ENCODE measurements at regions not wholly inside any gene's neighbourhood (a gene's known extent, or its start where the extent isn't known, plus 50 kb on each side); places are given as distances from the start of the nearest gene placed in this dataset.

- H3K36me3 Mint-ChIP-seq: no peaks in the 10 kb centered on the region
Observed at GRCh38 chr7:124390301-124390700, 357.4 kb upstream of the TMEM229A start.

GRCh38 chr7:124388751-124389150, 355.9 kb upstream of the TMEM229A start:
- DNase-seq (ENCODE audit: low spot score in 2 of 2) (no peak), ATAC-seq (no peak)
- Mint-ChIP-seq H3K27ac (no peak overlapping the region), H3K4me1 (no peaks in the 10 kb centered on the region), H3K4me3 (no peak overlapping the region), H3K9me3 (peaks cover 4% of the 10 kb centered on the region), H3K36me3 (no peaks in the 10 kb centered on the region)

More at GRCh38 chr7:124390301-124390700, 357.4 kb upstream of the TMEM229A start:
- ATAC-seq (no peak), DNase-seq (ENCODE audit: low spot score in 2 of 2) (no peak)
- no peak overlapping the region for H3K27ac Mint-ChIP-seq
- no peak overlapping the region for H3K4me3 Mint-ChIP-seq
- peaks cover 5% of the 10 kb centered on the region for H3K9me3 Mint-ChIP-seq
- H3K4me1 Mint-ChIP-seq: no peaks in the 10 kb centered on the region

- H3K27ac Mint-ChIP-seq: no peak overlapping the region
- no peaks in the 10 kb centered on the region for H3K36me3 Mint-ChIP-seq
- DNase-seq (ENCODE audit: low spot score in 2 of 2) (no peak), ATAC-seq (no peak)
- H3K9me3 Mint-ChIP-seq: peaks cover 9% of the 10 kb centered on the region
- no peak overlapping the region for H3K4me3 Mint-ChIP-seq
- no peaks in the 10 kb centered on the region for H3K4me1 Mint-ChIP-seq
Observed at GRCh38 chr7:124387056-124387455, 354.2 kb upstream of the TMEM229A start.

- DNase-seq (ENCODE audit: low spot score in 2 of 2): no peak
- no peak overlapping the region for H3K27ac Mint-ChIP-seq
- peaks cover 33% of the 10 kb centered on the region for H3K9me3 Mint-ChIP-seq
- no peak overlapping the region for H3K4me3 Mint-ChIP-seq
- no peaks in the 10 kb centered on the region for H3K4me1 Mint-ChIP-seq
- no peak for ATAC-seq
- H3K36me3 Mint-ChIP-seq: no peaks in the 10 kb centered on the region
Observed at GRCh38 chr7:124379296-124379695, 346.4 kb upstream of the TMEM229A start.

GRCh38 chr7:124376111-124376510, 343.2 kb upstream of the TMEM229A start:
- DNase-seq (ENCODE audit: low spot score in 2 of 2): no peak
- no peak for ATAC-seq
- H3K4me3 Mint-ChIP-seq: no peak overlapping the region
- no peaks in the 10 kb centered on the region for H3K36me3 Mint-ChIP-seq
- H3K9me3 Mint-ChIP-seq: peaks cover 23% of the 10 kb centered on the region
- H3K4me1 Mint-ChIP-seq: no peaks in the 10 kb centered on the region
- H3K27ac Mint-ChIP-seq: no peak overlapping the region

- Mint-ChIP-seq H3K36me3 (no peaks in the 10 kb centered on the region), H3K4me3 (no peak overlapping the region), H3K27ac (no peak overlapping the region), H3K4me1 (no peaks in the 10 kb centered on the region), H3K9me3 (peaks cover 21% of the 10 kb centered on the region)
- ATAC-seq: no peak
- no peak for DNase-seq (ENCODE audit: low spot score in 2 of 2)
Observed at GRCh38 chr7:124375391-124375790, 342.5 kb upstream of the TMEM229A start.

GRCh38 chr7:124369310-124369709, 336.4 kb upstream of the TMEM229A start:
- ATAC-seq: no peak
- H3K36me3 Mint-ChIP-seq: no peaks in the 10 kb centered on the region
- H3K4me3 Mint-ChIP-seq: no peak overlapping the region
- no peaks in the 10 kb centered on the region for H3K4me1 Mint-ChIP-seq
- no peak for DNase-seq (ENCODE audit: low spot score in 2 of 2)
- H3K27ac Mint-ChIP-seq: no peak overlapping the region
- H3K9me3 Mint-ChIP-seq: peaks cover 11% of the 10 kb centered on the region

- no peaks in the 10 kb centered on the region for H3K4me1 Mint-ChIP-seq
- no peak overlapping the region for H3K27ac Mint-ChIP-seq
- peaks cover 13% of the 10 kb centered on the region for H3K9me3 Mint-ChIP-seq
- DNase-seq (ENCODE audit: low spot score in 2 of 2) (no peak), ATAC-seq (no peak)
- H3K36me3 Mint-ChIP-seq: no peaks in the 10 kb centered on the region
- H3K4me3 Mint-ChIP-seq: no peak overlapping the region
Observed at GRCh38 chr7:124366118-124366517, 333.3 kb upstream of the TMEM229A start.

GRCh38 chr7:124364283-124364682, 331.4 kb upstream of the TMEM229A start:
- Mint-ChIP-seq H3K27ac (no peak overlapping the region), H3K4me1 (no peaks in the 10 kb centered on the region), H3K4me3 (no peak overlapping the region), H3K36me3 (no peaks in the 10 kb centered on the region), H3K9me3 (peaks cover 14% of the 10 kb centered on the region)
- DNase-seq (ENCODE audit: low spot score in 2 of 2) (no peak), ATAC-seq (no peak)

- Mint-ChIP-seq H3K4me3 (no peak overlapping the region), H3K4me1 (no peaks in the 10 kb centered on the region)
- DNase-seq (ENCODE audit: low spot score in 2 of 2): no peak
Observed at GRCh38 chr7:124354201-124354600, 321.3 kb upstream of the TMEM229A start.

GRCh38 chr7:124351950-124352349, 319.1 kb upstream of the TMEM229A start:
- Mint-ChIP-seq H3K36me3 (no peaks in the 10 kb centered on the region), H3K27ac (no peak overlapping the region), H3K4me3 (no peak overlapping the region), H3K4me1 (no peaks in the 10 kb centered on the region), H3K9me3 (peaks cover 5% of the 10 kb centered on the region)
- ATAC-seq (no peak), DNase-seq (ENCODE audit: low spot score in 2 of 2) (no peak)

More at GRCh38 chr7:124354201-124354600, 321.3 kb upstream of the TMEM229A start:
- Mint-ChIP-seq H3K27ac (no peak overlapping the region), H3K36me3 (no peaks in the 10 kb centered on the region), H3K9me3 (peaks cover 12% of the 10 kb centered on the region)
- ATAC-seq: no peak

- ATAC-seq: no peak
- Mint-ChIP-seq H3K36me3 (no peaks in the 10 kb centered on the region), H3K27ac (no peak overlapping the region), H3K4me3 (no peak overlapping the region), H3K9me3 (peaks cover 11% of the 10 kb centered on the region), H3K4me1 (no peaks in the 10 kb centered on the region)
- DNase-seq (ENCODE audit: low spot score in 2 of 2): no peak
Observed at GRCh38 chr7:124349443-124349842, 316.6 kb upstream of the TMEM229A start.

- no peaks in the 10 kb centered on the region for H3K36me3 Mint-ChIP-seq
- H3K9me3 Mint-ChIP-seq: peaks cover 4% of the 10 kb centered on the region
- no peak overlapping the region for H3K27ac Mint-ChIP-seq
- H3K4me3 Mint-ChIP-seq: no peak overlapping the region
- ATAC-seq: no peak
- no peaks in the 10 kb centered on the region for H3K4me1 Mint-ChIP-seq
- DNase-seq (ENCODE audit: low spot score in 2 of 2): no peak
Observed at GRCh38 chr7:124338861-124339260, 306.0 kb upstream of the TMEM229A start.

GRCh38 chr7:124330731-124331407, 298.0 kb upstream of the TMEM229A start:
- Mint-ChIP-seq H3K4me3 (no peak overlapping the region), H3K4me1 (no peaks in the 10 kb centered on the region), H3K27ac (no peak overlapping the region), H3K36me3 (no peaks in the 10 kb centered on the region), H3K9me3 (peaks cover 11% of the 10 kb centered on the region)
- DNase-seq (ENCODE audit: low spot score in 2 of 2) (no peak), ATAC-seq (no peak)

GRCh38 chr7:124328774-124329173, 295.9 kb upstream of the TMEM229A start:
- DNase-seq (ENCODE audit: low spot score in 2 of 2): no peak
- no peak overlapping the region for H3K27ac Mint-ChIP-seq
- ATAC-seq: no peak
- no peak overlapping the region for H3K4me3 Mint-ChIP-seq
- no peaks in the 10 kb centered on the region for H3K4me1 Mint-ChIP-seq
- H3K36me3 Mint-ChIP-seq: no peaks in the 10 kb centered on the region
- peaks cover 17% of the 10 kb centered on the region for H3K9me3 Mint-ChIP-seq

GRCh38 chr7:124324262-124324661, 291.4 kb upstream of the TMEM229A start:
- Mint-ChIP-seq H3K27ac (no peak overlapping the region), H3K36me3 (no peaks in the 10 kb centered on the region), H3K4me1 (no peaks in the 10 kb centered on the region), H3K9me3 (peaks cover 16% of the 10 kb centered on the region), H3K4me3 (no peak overlapping the region)
- no peak for DNase-seq (ENCODE audit: low spot score in 2 of 2)
- no peak for ATAC-seq

GRCh38 chr7:124323597-124323996, 290.7 kb upstream of the TMEM229A start:
- Mint-ChIP-seq H3K9me3 (peaks cover 20% of the 10 kb centered on the region), H3K27ac (no peak overlapping the region), H3K4me3 (no peak overlapping the region), H3K36me3 (no peaks in the 10 kb centered on the region), H3K4me1 (no peaks in the 10 kb centered on the region)
- DNase-seq (ENCODE audit: low spot score in 2 of 2) (no peak), ATAC-seq (no peak)
